Ammon's horn (tissue), 1 donor: ENCODE measurements at regions not wholly inside any gene's neighbourhood (a gene's known extent, or its start where the extent isn't known, plus 50 kb on each side); places are given as distances from the start of the nearest gene placed in this dataset.

Source experiments
- DNase-seq: peaks from one replicate; pipeline ENCODE4 v3.0.0-alpha.2; 2016; ENCODE audit warnings: low spot score

GRCh38 chr20:51335329-51335841 is 207.1 kb downstream of the NFATC2 start:
- no peak for DNase-seq

DNA sequence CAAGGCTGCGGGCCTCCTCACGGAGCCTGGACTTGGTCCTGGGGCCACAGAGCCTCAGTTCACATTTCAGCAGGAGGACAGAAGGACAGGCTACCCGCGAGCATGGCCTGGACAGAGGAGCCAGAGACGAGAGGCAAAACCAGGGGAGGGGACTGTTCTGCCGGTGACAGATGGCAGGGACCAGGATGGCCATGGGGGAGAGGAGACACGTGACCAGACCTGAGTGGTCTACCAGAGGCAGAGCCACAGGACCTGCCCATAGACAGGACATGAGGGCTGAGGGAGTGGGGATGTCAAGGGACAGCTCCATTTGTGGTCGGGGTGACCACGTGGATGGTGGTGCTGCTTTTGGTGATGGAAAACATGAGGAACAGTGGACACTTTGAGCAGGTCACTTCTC is 207.9 kb downstream of the NFATC2 start:
- DNase-seq, result no peak

- no peak for DNase-seq
Observed at GRCh38 chr20:51333971-51334370, 208.5 kb downstream of the NFATC2 start.

DNA sequence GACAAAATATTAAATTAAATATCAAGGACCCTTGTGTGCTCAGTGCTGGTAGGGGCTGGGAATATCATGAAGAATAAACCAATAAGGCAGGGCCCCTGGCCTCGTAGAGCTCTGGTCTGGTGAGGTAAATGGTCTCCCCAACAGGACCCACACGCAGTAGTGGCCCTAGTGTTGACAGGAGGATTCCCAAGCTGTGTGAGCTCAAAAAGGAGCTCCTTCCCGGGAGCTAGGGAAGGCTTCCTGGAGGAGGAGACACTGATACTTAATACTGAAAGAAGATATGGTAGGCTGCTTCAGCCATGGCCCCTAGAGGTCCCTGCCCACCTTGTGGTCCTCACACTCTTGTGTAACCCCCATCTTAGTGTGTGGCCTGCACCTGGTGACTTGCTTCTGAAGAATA is 209.1 kb downstream of the NFATC2 start:
- no peak for DNase-seq

GRCh38 chr20:51331481-51331880 is 211.0 kb downstream of the NFATC2 start:
- DNase-seq, result peak; percentile 62

- DNase-seq, result no peak
Observed at GRCh38 chr20:51329845-51330244, 212.7 kb downstream of the NFATC2 start.

- DNase-seq, result no peak
Observed at GRCh38 chr20:51327251-51327841, 215.2 kb downstream of the NFATC2 start.

DNA sequence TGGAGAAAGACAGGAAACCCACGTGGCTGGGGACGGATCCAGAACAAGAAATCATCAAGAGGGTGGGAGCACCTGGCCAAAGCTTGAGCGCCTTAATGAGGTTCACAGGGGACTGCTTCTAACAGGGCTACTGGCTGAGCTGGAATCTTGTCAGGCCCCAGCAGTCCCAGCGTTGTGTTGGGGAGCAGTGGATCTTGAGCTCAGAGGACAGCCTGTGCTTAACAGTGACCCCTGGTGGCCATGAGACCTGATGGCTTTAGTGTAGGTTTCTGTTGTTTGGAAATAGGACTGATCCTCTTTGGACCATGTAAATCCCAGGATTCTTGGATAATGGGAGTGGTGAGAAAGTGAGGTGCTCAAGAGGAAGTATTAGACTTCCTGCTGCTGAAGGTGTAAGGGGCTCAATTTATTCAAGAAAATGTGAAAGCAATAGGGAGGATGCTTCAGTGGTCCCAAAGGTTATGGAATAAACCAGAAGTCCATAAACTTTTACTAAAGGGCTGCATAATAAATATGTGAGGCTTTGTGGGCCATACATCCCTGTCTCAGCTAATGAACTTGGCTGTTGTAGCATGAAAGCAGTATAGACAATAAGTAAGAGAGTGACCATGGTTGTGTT is 216.2 kb downstream of the NFATC2 start:
- peak; percentile 62 for DNase-seq

GRCh38 chr20:51322164-51322707 is 220.3 kb downstream of the NFATC2 start:
- DNase-seq, result no peak

DNA sequence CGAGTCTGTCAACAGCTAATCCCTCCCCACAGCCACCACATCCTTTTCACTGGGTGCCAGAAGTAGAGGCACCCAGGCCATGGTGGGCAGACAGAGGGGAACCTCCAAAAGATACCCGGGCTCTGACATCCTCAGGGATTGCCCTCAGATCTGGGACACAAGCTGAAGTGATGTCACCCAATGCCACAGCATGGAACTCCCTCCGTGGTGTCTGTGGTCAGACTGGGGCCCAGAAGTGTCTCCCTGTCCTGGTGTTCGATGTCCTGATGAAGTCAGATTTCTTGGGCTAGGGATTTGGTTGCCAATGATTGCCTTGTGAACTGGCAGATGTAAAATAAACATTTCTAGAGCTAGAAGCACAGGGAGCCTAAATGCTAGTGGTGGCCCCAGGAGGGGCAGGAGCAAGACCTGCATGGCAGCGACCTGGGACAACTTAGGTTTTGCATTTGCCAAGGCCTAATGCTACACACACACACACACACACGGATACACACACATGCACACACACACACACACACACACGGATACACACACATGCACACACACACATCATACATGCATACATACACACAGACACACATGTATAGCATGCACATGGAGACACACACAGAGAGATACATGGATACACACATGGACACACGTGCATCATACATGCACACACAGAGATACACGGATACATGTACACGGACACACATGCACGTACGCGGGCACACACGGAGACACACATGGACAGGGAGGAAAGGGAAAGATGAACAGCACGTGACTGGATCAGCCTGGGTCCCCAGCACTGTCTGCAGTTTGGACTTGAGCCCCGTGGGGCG is 221.0 kb downstream of the NFATC2 start:
- no peak for DNase-seq

- DNase-seq, result no peak
Observed at GRCh38 chr20:51319522-51319921, 223.0 kb downstream of the NFATC2 start.

GRCh38 chr20:51318058-51318949 is 224.2 kb downstream of the NFATC2 start:
- no peak for DNase-seq

DNA sequence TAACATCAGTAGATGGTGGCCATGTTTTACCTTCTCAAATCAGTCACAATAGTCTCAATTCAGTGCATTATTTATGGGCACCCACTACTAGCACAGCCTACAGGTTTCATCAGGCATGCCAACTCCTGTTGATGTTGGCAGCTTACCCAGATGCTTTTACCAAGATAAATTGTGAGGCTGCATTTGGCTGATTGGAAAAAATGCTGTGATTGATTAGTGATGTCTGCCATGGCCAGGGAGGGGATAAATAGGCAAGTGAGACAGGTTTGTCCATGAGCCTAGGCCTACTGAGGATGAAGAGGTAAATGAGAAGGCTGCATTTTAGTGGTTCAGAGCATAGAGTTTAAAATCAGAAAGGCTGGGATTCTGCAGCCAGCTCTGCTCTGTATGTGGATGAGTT is 227.1 kb downstream of the NFATC2 start:
- DNase-seq, result no peak

DNA sequence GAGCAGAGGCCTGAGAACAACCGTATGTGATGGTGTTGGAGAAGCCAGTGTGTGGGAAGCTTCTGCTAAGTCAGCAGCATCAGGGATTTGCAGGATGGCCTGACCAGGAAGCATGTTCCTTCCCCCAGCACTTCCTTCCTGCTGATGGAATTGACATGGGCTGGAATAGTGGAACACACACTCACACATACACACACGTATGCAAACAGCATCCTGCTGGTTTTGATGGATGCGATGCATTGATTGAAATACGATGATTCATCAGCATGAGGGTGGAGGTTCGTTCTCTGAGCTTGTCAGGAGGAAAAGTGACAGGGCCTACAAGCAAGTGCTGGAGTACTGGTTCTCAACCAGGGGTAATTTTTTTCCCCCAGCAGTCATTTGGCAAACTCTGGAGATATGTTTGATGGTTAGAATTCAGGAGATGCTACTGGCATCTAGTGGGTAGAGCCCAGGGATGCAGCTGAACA is 229.1 kb downstream of the NFATC2 start:
- no peak for DNase-seq

GRCh38 chr20:51312480-51312783 is 230.1 kb downstream of the NFATC2 start:
- no peak for DNase-seq

GRCh38 chr20:51311636-51312479 is 230.7 kb downstream of the NFATC2 start:
- no peak for DNase-seq

GRCh38 chr20:51310216-51310615 is 232.3 kb downstream of the NFATC2 start:
- DNase-seq, result no peak

GRCh38 chr20:51309128-51309527 is 233.4 kb downstream of the NFATC2 start:
- DNase-seq, result no peak

DNA sequence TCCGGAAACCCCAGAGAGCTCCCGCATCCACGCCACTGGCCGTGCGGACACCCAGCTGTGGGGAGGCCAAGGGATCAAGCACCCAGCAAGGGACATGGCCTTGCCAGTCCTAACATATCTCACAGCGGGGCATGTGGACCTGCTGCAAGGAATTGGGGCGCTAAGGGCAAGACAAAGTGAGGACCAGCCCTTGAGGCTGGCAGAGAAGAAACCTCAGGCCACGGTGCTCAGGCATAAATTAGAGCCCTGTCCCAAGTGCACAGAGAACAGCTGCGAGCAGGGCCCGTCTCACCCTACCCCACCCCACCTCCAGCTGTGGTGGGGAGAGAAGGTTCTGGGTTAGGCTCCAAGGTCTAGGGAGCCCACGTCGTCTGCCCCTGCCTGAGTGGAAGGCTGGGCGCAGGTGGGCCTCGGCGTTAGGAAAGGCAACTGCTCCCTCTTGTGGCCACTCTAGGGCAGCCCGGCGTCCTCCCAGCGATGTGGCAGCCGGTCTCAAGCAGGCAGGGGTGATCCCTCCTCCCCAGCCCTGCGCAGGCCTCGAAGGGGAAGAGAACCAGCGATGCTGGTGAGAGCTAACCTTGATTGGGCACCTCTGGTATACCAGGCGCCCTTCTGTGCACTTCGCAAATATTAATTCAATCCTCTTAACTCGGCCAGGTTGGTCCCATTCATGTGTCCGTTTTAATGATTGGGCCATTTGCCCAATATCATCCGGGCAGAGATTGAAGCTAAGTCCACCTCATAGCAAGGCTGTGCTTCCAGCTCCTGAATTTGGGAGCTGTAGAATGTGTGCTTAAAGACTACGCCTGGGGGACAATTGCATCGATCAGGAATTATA is 235.8 kb downstream of the NFATC2 start:
- DNase-seq, result peak; percentile 89

GRCh38 chr20:51306081-51306480 is 236.4 kb downstream of the NFATC2 start:
- DNase-seq, result no peak
